Stimulated activated naive CD8-positive, alpha-beta T cell treated with anti-CD3 and anti-CD28 coated beads, Interleukin-15, amount 100 ng/mL, for 72 hours (primary cell): ENCODE measurements at regions not wholly inside any gene's neighbourhood (a gene's known extent, or its start where the extent isn't known, plus 50 kb on each side); places are given as distances from the start of the nearest gene placed in this dataset.
A peak's percentile ranks its signal among the peaks of the same experiment; 100 is the strongest.

ENCODE experiments used
- ATAC-seq: fragments of 150-1000 bp; cut with Tn5 transposase; 2 replicates; pipeline ENCODE4 v1.10.0; 2021; ENCODE audit warnings: mild to moderate bottlenecking, moderate library complexity
- DNase-seq, 2 donors: peaks; one replicate each; pipeline ENCODE4 v3.0.0; 2021 to 2022
- H3K27ac Mint-ChIP-seq, 2 donors: one replicate each; pipeline ENCODE4 v1.8.0; 2022; ENCODE audit warnings: mild to moderate bottlenecking in 2 of 2, mixed read lengths in 2 of 2, moderate library complexity in 2 of 2
- H3K27me3 Mint-ChIP-seq: one replicate; pipeline ENCODE4 v1.8.0; 2022; ENCODE audit warnings: mixed read lengths
- H3K4me1 Mint-ChIP-seq: one replicate; pipeline ENCODE4 v1.8.0; 2022; ENCODE audit warnings: mild to moderate bottlenecking, mixed read lengths
- H3K4me3 Mint-ChIP-seq, 2 donors: one replicate each; pipeline ENCODE4 v1.8.0; 2022; ENCODE audit warnings: mild to moderate bottlenecking in 2 of 2, mixed read lengths in 2 of 2, moderate library complexity in 1 of 2
- H3K9me3 Mint-ChIP-seq, 2 donors: one replicate each; pipeline ENCODE4 v1.8.0; 2022; ENCODE audit warnings: mixed read lengths in 2 of 2

DNA sequence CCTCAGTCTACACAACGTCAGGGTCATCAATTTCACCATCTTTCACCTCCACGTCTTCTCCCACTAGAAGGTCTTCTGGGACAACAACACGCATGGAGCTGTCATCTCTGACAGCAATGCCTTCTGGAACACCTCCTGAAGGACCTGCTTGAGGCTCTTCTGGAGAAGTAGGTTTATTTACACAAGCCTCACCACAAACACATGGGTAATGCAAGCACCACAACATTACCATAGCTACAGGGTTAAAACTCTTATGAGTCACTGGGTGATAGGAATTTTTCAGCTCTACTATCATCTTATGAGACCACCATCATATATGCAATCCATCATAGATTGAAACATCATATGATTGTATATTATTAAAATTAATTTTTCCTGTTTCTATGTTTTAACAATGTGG lies 215.4 kb downstream of the CHD9NB start:
- Mint-ChIP-seq H3K4me3 (no peak overlapping the region), H3K9me3 (no peaks in the 10 kb centered on the region), H3K27ac (no peak overlapping the region), H3K4me1 (no peaks in the 10 kb centered on the region), H3K27me3 (no peaks in the 10 kb centered on the region)
- DNase-seq (no peak), ATAC-seq (no peak)

DNA sequence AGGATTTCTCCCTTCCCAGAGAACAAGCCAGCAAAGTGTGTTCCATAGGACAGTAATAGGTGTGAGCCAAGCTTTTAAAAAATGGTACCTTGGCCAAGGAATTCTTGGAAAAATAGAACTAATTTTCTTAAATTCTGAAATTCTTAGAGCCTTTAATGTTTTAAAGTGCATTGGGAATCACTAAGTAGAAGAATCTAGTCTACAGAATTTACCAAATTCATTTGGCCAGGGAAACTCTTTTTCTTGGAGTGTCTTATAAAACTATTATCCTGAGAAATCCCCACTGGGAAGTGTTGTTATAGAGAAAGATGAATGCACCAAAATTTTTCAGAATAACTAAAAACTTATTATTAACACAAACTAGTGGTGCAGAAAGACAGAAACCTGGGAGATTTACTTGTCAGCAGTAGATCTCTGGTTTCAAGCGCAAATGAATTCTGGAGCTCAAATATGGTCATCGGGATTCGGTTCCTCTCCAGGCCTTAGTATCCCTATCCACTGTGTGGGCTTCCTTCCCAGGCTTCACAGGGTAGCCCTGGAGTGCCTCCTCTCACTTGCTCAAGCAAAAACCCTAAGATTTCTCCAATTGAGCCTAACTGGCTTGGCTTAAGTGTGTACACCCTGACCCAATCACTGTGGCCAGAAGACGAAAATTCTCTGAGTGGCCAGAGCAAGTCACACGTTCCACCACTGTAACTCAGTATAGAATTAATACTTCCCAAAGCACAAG lies 217.8 kb downstream of the CHD9NB start:
- no peak for ATAC-seq
- no peak overlapping the region for H3K4me3 Mint-ChIP-seq
- H3K27me3 Mint-ChIP-seq = no peaks in the 10 kb centered on the region
- H3K4me1 Mint-ChIP-seq = no peaks in the 10 kb centered on the region
- H3K27ac Mint-ChIP-seq = no peak overlapping the region
- H3K9me3 Mint-ChIP-seq = no peaks in the 10 kb centered on the region
- DNase-seq = no peak

DNA sequence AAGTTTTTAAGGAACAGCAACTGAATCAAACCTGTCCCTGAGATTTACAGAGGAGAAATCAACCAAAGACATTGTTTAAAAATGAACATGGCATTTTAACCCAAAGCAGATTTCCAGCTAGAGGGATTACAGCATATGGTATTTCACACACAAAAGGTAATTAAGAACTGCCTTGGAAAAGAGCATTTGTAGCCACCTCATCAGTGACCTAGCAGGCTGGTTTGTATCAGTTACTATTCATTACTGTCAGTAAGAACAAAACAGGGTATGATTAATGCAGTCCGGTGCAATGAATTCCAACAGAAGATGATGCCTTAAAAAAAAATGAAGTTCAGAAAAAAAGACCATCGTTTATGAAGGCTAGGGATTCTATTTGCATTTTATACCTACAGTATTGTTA lies 219.9 kb downstream of the CHD9NB start:
- DNase-seq (no peak), ATAC-seq (no peak)
- Mint-ChIP-seq H3K27ac (no peak overlapping the region), H3K27me3 (no peaks in the 10 kb centered on the region), H3K4me1 (no peaks in the 10 kb centered on the region), H3K9me3 (no peaks in the 10 kb centered on the region), H3K4me3 (no peak overlapping the region)

DNA sequence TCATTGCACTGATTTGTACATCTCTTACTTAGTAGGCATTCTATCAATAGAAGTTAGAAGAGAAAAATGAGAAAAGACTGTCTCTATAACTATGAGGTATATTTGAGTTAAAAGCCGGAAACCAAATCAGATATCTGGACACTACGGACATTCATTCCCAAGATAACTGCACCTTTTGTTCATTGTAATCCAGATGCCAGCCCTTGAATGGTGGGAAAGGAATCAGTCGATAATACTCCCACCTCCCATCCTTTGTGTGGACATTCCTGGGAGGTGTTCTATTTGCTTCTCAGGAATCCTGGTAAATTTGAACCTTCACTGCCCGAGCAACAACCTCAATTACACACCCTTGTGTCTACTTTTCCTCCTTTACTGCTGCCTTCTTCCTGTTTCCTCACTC lies 225.2 kb downstream of the CHD9NB start:
- Mint-ChIP-seq H3K9me3 (no peaks in the 10 kb centered on the region), H3K4me3 (no peak overlapping the region), H3K27ac (no peak overlapping the region), H3K27me3 (no peaks in the 10 kb centered on the region), H3K4me1 (no peaks in the 10 kb centered on the region)
- DNase-seq (no peak), ATAC-seq (no peak)

DNA sequence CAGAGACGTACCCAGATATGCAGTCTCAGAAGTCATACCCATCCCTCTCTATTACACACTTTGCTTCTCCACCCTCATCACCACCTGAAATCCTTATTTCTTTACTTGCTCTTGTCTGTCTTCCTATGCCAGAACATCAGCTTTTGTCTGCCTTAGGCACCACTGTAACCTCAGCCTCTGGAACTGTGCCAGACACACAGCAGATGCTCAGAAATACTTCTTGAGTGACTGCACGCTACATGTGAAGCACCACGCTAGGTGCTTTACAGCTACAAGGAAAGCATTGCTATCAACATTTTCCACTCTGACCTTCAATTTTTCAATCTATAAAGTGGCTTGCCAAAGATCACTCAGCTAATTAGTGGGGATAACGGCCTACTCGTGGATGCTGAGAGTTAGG lies 226.8 kb downstream of the CHD9NB start:
- DNase-seq (no peak), ATAC-seq (no peak)
- Mint-ChIP-seq H3K27me3 (no peaks in the 10 kb centered on the region), H3K4me3 (no peak overlapping the region), H3K9me3 (no peaks in the 10 kb centered on the region), H3K27ac (no peak overlapping the region), H3K4me1 (no peaks in the 10 kb centered on the region)

DNA sequence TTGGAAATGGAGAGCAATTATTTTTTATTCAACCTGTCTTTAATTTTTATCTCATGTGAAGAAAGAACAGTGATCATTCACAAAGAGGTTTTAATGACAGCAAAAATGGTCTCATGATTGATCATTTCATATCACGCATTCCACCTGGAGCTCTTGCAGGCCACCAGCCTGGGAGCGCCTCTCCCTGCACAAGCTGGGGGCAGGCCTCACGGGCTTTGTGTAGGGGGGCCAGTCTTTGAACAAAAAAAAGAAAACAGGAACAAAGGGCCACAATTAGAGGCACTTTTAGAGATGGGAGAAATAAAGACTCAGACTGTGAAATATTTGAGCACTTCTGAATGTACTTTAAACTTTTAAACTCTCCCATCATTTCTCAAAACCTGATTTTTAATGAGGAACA lies 232.9 kb downstream of the CHD9NB start:
- Mint-ChIP-seq H3K4me3 (no peak overlapping the region), H3K27ac (peak overlapping the region in 1 of 2 donors; percentile 65), H3K4me1 (no peaks in the 10 kb centered on the region), H3K9me3 (no peaks in the 10 kb centered on the region), H3K27me3 (no peaks in the 10 kb centered on the region)
- ATAC-seq (no peak), DNase-seq (no peak)

DNA sequence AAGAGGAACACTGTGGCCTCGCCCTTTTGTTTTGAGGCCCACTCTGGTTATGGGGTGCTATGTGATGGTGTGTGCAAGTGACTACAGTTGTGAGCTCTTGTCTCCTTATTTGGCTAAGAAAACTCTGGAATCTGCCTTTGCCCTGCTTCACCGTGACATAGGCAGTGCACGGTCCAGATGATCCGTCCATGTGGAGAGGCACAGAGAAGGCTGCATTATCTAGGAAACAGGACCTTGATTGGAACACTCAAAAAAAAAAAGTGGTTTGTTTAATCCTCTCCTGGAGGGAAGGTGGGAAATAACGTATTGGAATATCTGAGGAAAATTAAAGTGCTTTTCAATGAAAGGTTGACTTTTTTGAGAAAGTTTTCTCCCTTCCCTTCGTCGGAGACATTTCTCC lies 233.3 kb downstream of the CHD9NB start:
- no peak for DNase-seq
- no peaks in the 10 kb centered on the region for H3K4me1 Mint-ChIP-seq
- H3K4me3 Mint-ChIP-seq = no peak overlapping the region
- peaks cover 0 to 3% of the 10 kb centered on the region in 2 donors for H3K9me3 Mint-ChIP-seq
- H3K27me3 Mint-ChIP-seq = no peaks in the 10 kb centered on the region
- ATAC-seq = no peak
- no peak overlapping the region for H3K27ac Mint-ChIP-seq

DNA sequence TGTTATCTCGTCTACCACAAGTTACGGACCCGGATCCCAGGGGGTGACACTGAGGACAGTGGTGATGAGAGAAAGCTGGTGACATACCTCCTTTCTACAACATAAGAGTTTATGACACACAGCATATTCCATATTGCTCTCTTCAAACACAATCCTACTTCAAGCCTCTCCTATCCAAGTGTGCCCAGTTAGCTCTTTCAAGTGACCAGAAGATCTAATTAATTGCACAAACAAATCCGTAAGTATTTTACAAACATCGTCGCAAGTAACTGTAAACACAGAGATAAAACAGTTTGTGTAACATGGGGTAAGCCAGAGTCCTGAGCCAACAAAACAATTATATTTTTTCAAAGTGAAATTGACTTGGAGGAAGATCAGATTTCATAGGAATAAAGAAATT lies 235.0 kb downstream of the CHD9NB start:
- DNase-seq = no peak
- ATAC-seq = no peak
- H3K9me3 Mint-ChIP-seq = peaks cover 3 to 4% of the 10 kb centered on the region in 2 donors
- no peaks in the 10 kb centered on the region for H3K27me3 Mint-ChIP-seq
- H3K4me1 Mint-ChIP-seq = no peaks in the 10 kb centered on the region
- no peak overlapping the region for H3K4me3 Mint-ChIP-seq
- no peak overlapping the region for H3K27ac Mint-ChIP-seq

DNA sequence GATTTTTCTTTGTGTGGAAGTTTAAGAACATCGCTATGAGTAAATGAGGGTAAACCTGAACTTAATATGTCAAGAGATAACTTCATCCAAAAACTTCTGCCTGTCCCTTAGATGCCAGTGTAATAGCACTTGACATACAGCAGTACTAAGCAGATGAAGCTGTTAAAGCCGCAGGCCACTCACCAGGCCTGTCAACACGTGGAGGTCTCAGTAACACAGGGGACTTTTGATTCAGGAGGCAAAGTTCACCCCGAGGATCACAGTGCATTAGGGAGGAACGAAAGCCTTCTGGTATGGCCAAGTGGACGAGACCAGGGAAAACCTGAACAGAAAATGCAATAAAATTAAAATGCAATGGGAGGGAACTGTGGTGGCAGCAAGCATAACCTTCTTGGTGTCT lies 235.7 kb downstream of the CHD9NB start:
- peaks cover 4 to 7% of the 10 kb centered on the region in 2 donors for H3K9me3 Mint-ChIP-seq
- H3K27me3 Mint-ChIP-seq = no peaks in the 10 kb centered on the region
- no peak overlapping the region for H3K27ac Mint-ChIP-seq
- H3K4me3 Mint-ChIP-seq = no peak overlapping the region
- no peaks in the 10 kb centered on the region for H3K4me1 Mint-ChIP-seq
- no peak for ATAC-seq
- no peak for DNase-seq

DNA sequence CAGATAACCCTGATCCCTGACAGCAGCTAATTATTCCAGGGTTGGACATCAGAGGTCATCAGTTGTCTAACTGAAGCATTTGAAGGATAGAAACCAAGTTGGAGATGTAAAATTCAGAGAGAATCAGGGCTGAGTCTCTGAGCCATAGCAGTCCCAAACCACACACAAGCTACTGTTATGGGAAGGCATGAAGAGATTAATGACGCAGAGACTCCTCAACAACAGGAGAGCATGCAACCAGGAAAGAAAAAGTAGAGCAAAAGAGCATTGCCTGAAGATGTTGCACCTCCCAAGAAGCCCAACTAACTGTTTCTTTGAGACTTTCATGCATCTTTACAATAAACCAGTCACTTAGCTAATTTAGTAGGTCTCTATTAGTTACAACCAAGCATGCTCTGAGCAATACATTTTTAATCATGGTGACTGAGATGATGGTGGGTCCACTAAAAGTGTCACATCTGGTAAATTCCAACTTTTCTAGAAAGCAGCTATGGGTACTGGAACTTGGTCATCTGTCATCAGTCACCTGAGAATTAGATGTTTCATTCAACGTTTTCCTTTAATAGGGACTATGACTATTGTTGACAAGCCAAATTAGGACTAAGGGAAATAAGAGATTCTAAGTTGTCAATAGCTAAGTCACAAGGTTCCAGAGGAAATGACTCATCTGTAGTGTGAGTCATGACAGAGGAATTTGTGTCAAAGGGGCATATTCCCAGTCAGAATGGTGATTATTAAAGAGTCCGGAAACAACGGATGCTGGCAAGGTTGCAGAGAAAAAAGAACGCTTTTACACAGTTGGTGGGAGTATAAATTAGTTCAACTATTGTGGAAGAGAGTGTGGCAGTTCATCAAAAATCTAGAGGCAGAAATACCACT lies 239.8 kb downstream of the CHD9NB start:
- Mint-ChIP-seq H3K27ac (no peak overlapping the region), H3K4me1 (no peaks in the 10 kb centered on the region), H3K4me3 (no peak overlapping the region), H3K27me3 (no peaks in the 10 kb centered on the region), H3K9me3 (peaks cover 4 to 7% of the 10 kb centered on the region in 2 donors)
- DNase-seq (no peak), ATAC-seq (no peak)

DNA sequence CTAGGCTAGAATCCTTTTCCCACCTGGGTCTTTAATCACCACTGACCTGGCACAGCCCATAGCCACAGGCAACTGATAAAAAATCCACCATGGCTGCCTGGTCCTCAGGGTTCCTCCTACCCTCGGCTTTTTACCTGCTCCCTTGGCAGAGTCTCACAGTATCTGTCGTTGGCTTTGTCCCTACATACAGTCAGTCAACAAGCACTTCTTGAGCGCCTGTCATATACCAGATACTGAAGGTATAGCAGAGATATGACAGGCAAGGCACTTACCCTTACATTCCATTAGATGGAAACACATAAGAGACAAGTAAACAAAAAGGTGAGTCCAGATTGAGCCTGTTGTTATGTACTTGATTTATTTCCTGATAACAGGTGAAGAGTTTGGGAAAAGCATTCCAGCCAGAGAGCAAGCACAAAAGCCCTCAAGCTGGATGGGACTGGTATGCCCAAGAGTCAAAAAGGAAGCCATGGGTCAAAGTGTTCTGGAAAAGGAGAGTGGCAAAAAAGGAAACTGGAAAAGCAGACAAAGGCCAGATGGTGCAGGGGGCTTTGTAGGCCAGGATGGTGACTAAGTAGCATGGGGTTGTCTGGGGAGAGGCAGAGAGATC lies 247.0 kb downstream of the CHD9NB start:
- no peaks in the 10 kb centered on the region for H3K4me1 Mint-ChIP-seq
- no peaks in the 10 kb centered on the region for H3K27me3 Mint-ChIP-seq
- no peak overlapping the region for H3K27ac Mint-ChIP-seq
- no peak overlapping the region for H3K4me3 Mint-ChIP-seq
- DNase-seq = no peak
- no peak for ATAC-seq
- H3K9me3 Mint-ChIP-seq = peaks cover 0 to 4% of the 10 kb centered on the region in 2 donors

DNA sequence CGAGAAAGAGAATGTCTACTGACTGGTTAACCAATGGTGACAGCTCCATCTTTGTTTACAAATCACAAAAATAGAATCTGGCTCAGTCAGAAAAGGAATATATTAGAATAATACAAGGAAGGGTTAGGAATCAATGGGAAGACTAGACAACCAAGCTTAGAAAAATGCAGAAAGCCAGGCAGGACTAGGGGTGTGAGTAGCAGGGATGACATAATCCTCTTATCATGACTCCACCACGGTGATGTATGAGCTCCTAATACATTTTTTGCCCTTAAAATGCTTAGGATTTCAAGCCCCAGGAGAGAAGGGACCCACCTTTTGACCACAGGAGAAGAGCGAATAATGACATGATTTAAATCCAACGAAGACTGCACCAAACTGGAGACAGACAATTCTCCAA lies 252.3 kb downstream of the CHD9NB start:
- H3K4me1 Mint-ChIP-seq = no peaks in the 10 kb centered on the region
- ATAC-seq (no peak), DNase-seq (no peak)
- H3K27me3 Mint-ChIP-seq = no peaks in the 10 kb centered on the region
- no peak overlapping the region for H3K27ac Mint-ChIP-seq
- H3K9me3 Mint-ChIP-seq = peaks cover 0 to 4% of the 10 kb centered on the region in 2 donors
- H3K4me3 Mint-ChIP-seq = no peak overlapping the region

DNA sequence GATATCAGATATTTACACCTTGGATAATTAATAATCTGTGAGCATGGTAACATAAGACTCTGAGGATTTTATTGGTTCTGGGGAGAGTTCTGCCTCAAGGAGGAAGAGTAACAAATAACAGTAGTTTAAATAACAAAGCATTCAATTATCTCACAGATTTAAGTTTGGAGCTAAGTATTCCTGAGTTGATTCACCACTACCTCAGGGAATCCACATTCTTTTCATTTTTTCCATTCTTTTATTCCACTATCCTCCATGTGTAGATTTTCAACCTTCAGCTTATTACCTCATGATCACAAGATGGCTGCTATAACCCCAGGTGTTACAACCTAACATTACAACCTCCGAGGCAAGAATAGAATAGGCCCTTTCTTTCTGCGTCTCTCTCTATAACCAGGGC lies 252.2 kb upstream of the TOX3 start:
- Mint-ChIP-seq H3K4me1 (no peaks in the 10 kb centered on the region), H3K4me3 (no peak overlapping the region), H3K9me3 (peaks cover 4 to 6% of the 10 kb centered on the region in 2 donors), H3K27ac (no peak overlapping the region), H3K27me3 (no peaks in the 10 kb centered on the region)
- ATAC-seq (no peak), DNase-seq (no peak)

DNA sequence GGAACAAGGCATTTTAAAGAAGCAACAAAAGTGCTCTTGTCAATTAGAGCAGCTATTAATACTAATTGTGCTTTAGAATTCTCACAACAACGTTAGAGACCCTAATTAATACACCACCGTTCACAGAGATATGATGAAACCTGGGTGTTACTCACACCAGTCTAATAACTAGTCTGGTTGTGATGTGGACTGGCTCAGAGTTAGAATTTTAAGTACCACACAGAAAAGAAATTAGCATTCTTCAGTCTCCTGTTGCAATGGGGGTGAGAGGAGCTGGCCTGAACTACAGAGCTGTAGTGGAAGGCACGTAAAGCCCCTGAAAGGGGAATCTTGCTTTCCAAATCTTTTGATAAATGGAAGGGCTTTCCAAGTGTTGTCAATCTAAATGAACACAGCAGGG lies 240.8 kb upstream of the TOX3 start:
- DNase-seq (no peak), ATAC-seq (no peak)
- no peaks in the 10 kb centered on the region for H3K9me3 Mint-ChIP-seq
- H3K27me3 Mint-ChIP-seq = peaks cover 4% of the 10 kb centered on the region
- H3K4me1 Mint-ChIP-seq = no peaks in the 10 kb centered on the region
- no peak overlapping the region for H3K27ac Mint-ChIP-seq
- H3K4me3 Mint-ChIP-seq = no peak overlapping the region

DNA sequence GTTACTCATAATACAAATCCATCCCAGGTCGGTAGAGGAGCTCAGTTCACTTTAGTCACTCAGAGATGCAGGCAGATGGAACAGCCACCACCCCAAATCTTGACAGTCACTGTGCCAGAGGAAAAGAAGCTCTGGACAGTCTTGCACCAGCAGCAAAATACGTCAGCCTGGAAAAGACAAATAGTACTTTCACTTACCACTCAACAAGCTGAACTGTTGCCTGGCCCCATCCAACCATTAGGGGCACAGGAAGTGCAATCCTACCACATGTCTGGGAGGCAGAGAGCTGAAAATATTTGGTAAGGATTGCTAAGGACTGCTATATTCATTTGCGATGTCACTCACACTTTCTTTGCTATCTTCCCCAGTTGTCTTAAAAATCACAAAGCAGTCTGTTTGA lies 239.1 kb upstream of the TOX3 start:
- Mint-ChIP-seq H3K27ac (no peak overlapping the region), H3K27me3 (peaks cover 13% of the 10 kb centered on the region), H3K4me1 (no peaks in the 10 kb centered on the region), H3K9me3 (no peaks in the 10 kb centered on the region), H3K4me3 (no peak overlapping the region)
- ATAC-seq = no peak
- DNase-seq = no peak

DNA sequence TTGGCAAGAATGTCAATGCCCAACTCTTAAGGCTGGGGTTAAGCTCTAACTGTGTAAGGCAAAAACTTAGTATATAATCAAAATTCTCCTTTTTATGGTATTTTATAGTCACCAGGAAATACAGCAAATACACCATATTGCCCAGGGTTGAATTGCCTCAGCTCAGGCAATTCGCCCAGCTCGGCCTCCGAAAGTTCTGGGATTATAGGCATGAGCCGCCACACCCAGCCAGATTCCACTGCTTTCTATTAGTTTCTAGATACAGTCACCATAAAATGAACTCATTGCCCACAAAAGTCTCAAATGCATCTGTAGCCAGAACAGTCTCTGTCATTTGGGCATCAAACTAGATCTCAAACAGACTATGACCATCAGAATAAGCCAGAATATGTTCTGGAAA lies 238.7 kb upstream of the TOX3 start:
- Mint-ChIP-seq H3K27ac (no peak overlapping the region), H3K27me3 (peaks cover 13% of the 10 kb centered on the region), H3K4me1 (no peaks in the 10 kb centered on the region), H3K4me3 (no peak overlapping the region), H3K9me3 (no peaks in the 10 kb centered on the region)
- DNase-seq = no peak
- ATAC-seq = no peak
